ENCODE measurements at regions not wholly inside any gene's neighbourhood (a gene's known extent, or its start where the extent isn't known, plus 50 kb on each side); places are given as distances from the start of the nearest gene placed in this dataset.

GRCh38 chr1:24999426-24999825, 69.3 kb upstream of the RUNX3 start:
- no peak for TF ChIP-seq POLR2A (IDR thresholded peaks at IDR 0.05)
- TF ChIP-seq, protein P1, sequence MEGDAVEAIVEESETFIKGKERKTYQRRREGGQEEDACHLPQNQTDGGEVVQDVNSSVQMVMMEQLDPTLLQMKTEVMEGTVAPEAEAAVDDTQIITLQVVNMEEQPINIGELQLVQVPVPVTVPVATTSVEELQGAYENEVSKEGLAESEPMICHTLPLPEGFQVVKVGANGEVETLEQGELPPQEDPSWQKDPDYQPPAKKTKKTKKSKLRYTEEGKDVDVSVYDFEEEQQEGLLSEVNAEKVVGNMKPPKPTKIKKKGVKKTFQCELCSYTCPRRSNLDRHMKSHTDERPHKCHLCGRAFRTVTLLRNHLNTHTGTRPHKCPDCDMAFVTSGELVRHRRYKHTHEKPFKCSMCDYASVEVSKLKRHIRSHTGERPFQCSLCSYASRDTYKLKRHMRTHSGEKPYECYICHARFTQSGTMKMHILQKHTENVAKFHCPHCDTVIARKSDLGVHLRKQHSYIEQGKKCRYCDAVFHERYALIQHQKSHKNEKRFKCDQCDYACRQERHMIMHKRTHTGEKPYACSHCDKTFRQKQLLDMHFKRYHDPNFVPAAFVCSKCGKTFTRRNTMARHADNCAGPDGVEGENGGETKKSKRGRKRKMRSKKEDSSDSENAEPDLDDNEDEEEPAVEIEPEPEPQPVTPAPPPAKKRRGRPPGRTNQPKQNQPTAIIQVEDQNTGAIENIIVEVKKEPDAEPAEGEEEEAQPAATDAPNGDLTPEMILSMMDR (IDR thresholded peaks at IDR 0.05): no peak
- no peaks in the 10 kb centered on the region for H3K4me1 ChIP-seq
- no peak for DNase-seq
- no peak overlapping the region for H3K27ac ChIP-seq
- WGBS, 2 donors: 68 to 79% methylated on average over 10 of the region's 10 CpGs
- no peak overlapping the region for H3K4me3 ChIP-seq (replicated peaks in 1 of 3)
- no peaks in the 10 kb centered on the region for H3K9me3 ChIP-seq
- H3K36me3 ChIP-seq: no peaks in the 10 kb centered on the region
- H3K27me3 ChIP-seq: no peaks in the 10 kb centered on the region
- intact Hi-C loops (cut with DNase I): no loop called here

DNA sequence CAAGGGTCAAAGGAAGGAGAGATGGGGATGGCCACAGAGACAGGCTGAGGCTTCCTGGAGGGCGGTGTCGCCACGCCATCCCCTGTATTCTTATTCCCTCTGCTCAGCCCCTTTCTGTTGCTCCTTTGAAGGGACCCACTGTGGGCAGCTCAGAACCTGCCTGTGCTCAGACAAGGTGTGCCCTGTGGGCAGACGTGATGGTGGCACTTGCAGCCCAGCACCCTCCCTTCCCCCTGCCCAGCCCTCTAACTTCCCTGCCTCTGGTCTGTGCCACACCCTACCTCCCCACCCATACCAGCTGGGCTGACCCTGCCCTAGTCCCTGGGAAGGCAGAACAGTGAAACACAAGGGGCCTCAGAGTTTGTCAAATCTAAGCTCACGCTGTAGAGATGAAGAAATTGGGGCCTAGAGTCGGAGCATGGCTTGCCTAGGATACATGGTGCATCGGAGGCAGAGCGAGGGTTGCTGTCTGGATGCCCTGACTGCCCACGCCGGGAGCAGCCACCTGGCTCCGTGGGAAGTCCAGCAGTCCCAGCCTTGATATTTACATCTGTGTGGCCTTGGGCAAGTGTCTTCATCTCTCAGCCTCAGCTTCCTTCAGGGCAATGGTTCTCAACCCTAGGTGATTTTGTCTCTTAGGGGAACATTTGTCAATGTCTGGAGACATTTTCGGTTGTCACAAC, 68.6 kb upstream of the RUNX3 start:
- no peak for DNase-seq
- Histone ChIP-seq H3K27ac (no peak overlapping the region), H3K4me3 (replicated peaks in 1 of 3) (no peak overlapping the region), H3K9me3 (no peaks in the 10 kb centered on the region), H3K4me1 (no peaks in the 10 kb centered on the region), H3K36me3 (no peaks in the 10 kb centered on the region), H3K27me3 (no peaks in the 10 kb centered on the region)
- intact Hi-C loops (cut with DNase I): no loop called here
- 97 to 99% methylated on average over 11 of the region's 12 CpGs for WGBS, 2 donors
- TF ChIP-seq POLR2A (IDR thresholded peaks at IDR 0.05): no peak
- TF ChIP-seq, protein P1 (IDR thresholded peaks at IDR 0.05): no peak

GRCh38 chr1:24996983-24997893, 67.2 kb upstream of the RUNX3 start:
- no peak for TF ChIP-seq POLR2A (IDR thresholded peaks at IDR 0.05)
- TF ChIP-seq, protein P1 (IDR thresholded peaks at IDR 0.05): no peak
- peak in 1 of 2 donors; percentile 7 for DNase-seq
- Histone ChIP-seq H3K9me3 (no peaks in the 10 kb centered on the region), H3K4me1 (no peaks in the 10 kb centered on the region), H3K27me3 (no peaks in the 10 kb centered on the region), H3K4me3 (replicated peaks in 1 of 3) (no peak overlapping the region), H3K27ac (no peak overlapping the region), H3K36me3 (no peaks in the 10 kb centered on the region)
- 88 to 92% methylated on average over 7 to 12 of the region's 14 CpGs for WGBS, 2 donors
- intact Hi-C loops (cut with DNase I): no loop called here

DNA sequence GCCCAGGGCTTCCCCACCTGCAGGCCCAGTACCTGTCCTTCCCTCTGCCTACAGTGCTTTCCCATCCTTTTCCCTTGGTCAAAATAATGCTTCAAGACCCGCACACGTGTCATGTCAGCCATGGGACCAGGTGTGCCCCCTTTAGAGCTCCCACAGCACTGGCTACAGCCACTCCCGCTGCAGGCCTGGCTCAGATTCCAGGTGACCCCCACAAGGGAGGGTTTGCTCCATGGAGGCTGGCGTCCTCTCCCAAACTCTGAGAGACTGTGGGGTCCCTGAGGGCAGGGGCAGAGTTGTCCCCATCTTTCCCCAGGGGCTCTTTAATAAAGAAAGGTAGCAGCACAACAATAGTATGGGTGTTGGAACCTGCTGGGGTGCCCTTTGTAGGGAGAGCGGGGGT, 66.4 kb upstream of the RUNX3 start:
- Histone ChIP-seq H3K27me3 (no peaks in the 10 kb centered on the region), H3K9me3 (no peaks in the 10 kb centered on the region), H3K27ac (no peak overlapping the region), H3K4me1 (no peaks in the 10 kb centered on the region), H3K36me3 (no peaks in the 10 kb centered on the region), H3K4me3 (replicated peaks in 1 of 3) (no peak overlapping the region)
- intact Hi-C loops (cut with DNase I): no loop called here
- TF ChIP-seq, protein P1 (IDR thresholded peaks at IDR 0.05): no peak
- TF ChIP-seq POLR2A (IDR thresholded peaks at IDR 0.05): no peak
- DNase-seq: no peak
- WGBS, 2 donors: 81 to 88% methylated on average over 4 to 5 of the region's 5 CpGs

DNA sequence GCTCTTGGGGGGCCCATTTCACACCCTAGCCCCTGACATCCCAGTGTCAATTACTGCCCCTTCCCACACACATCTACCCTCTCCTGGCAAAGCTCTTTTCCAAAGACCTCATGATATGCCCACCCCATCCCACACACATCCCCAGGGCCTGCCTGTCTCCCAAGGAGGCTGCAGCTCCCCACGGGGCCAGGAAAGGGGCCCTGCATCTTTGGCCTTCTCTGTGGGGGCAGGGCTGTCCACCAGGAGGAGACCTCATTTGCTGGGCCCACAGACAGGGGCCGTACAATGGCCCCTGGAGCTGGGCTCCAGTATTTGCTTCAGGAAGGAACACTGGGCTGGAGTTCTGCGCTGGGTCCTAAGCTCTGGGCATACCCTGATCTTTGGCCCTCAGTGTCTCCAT, 65.6 kb upstream of the RUNX3 start:
- no peak overlapping the region for H3K4me3 ChIP-seq (replicated peaks in 1 of 3)
- H3K36me3 ChIP-seq: no peaks in the 10 kb centered on the region
- 59 to 79% methylated on average over 3 of the region's 3 CpGs for WGBS, 2 donors

More for the DNA sequence above, 65.6 kb upstream of the RUNX3 start:
- Histone ChIP-seq H3K9me3 (no peaks in the 10 kb centered on the region), H3K4me1 (no peaks in the 10 kb centered on the region), H3K27ac (no peak overlapping the region), H3K27me3 (no peaks in the 10 kb centered on the region)
- TF ChIP-seq, protein P1 (IDR thresholded peaks at IDR 0.05): no peak
- TF ChIP-seq POLR2A (IDR thresholded peaks at IDR 0.05): no peak
- no peak for DNase-seq
- intact Hi-C loops (cut with DNase I): no loop called here

All from thyroid gland (tissue), 4 donors.